ENCODE measurements at regions not wholly inside any gene's neighbourhood (a gene's known extent, or its start where the extent isn't known, plus 50 kb on each side); places are given as distances from the start of the nearest gene placed in this dataset.
A peak's percentile ranks its signal among the peaks of the same experiment; 100 is the strongest.

GRCh38 chr4:133574248-133574647, 425.2 kb downstream of the PCDH10 start:
- TF ChIP-seq CTCF (IDR thresholded peaks at IDR 0.05) = no peak

GRCh38 chr4:133565379-133565778, 416.3 kb downstream of the PCDH10 start:
- Histone ChIP-seq H3K27ac (no peak overlapping the region), H3K4me3 (peak overlapping the region; percentile 9), H3K9me3 (no peaks in the 10 kb centered on the region), H3K36me3 (no peaks in the 10 kb centered on the region), H3K4me1 (ENCODE audit: control insufficient read depth in 1 of 2, low read depth in 2 of 2) (peaks cover 0 to 9% of the 10 kb centered on the region in 2 donors), H3K27me3 (replicated peaks; ENCODE audit: insufficient read depth) (no peaks in the 10 kb centered on the region)
- DNase-seq (ENCODE audit: low spot score) (no peak), ATAC-seq (ENCODE audit: insufficient number of reproducible peaks, low FRiP score, low read depth) (no peak)
- no peak for TF ChIP-seq CTCF (IDR thresholded peaks at IDR 0.05)

More at GRCh38 chr4:133574248-133574647, 425.2 kb downstream of the PCDH10 start:
- Histone ChIP-seq H3K27ac (no peak overlapping the region), H3K4me3 (no peak overlapping the region), H3K4me1 (ENCODE audit: control insufficient read depth in 1 of 2, low read depth in 2 of 2) (no peaks in the 10 kb centered on the region), H3K27me3 (replicated peaks; ENCODE audit: insufficient read depth) (no peaks in the 10 kb centered on the region), H3K9me3 (no peaks in the 10 kb centered on the region), H3K36me3 (no peaks in the 10 kb centered on the region)
- DNase-seq (ENCODE audit: low spot score) (no peak), ATAC-seq (ENCODE audit: insufficient number of reproducible peaks, low FRiP score, low read depth) (no peak)

- Histone ChIP-seq H3K4me1 (ENCODE audit: control insufficient read depth in 1 of 2, low read depth in 2 of 2) (peaks cover 0 to 1% of the 10 kb centered on the region in 2 donors), H3K9me3 (no peaks in the 10 kb centered on the region), H3K27me3 (replicated peaks; ENCODE audit: insufficient read depth) (no peaks in the 10 kb centered on the region), H3K4me3 (no peak overlapping the region), H3K36me3 (no peaks in the 10 kb centered on the region), H3K27ac (no peak overlapping the region)
- TF ChIP-seq CTCF (IDR thresholded peaks at IDR 0.05) = no peak
- ATAC-seq (ENCODE audit: insufficient number of reproducible peaks, low FRiP score, low read depth) = no peak
- DNase-seq (ENCODE audit: low spot score) = no peak
Observed at GRCh38 chr4:133559987-133560386, 410.9 kb downstream of the PCDH10 start.

GRCh38 chr4:133555671-133556070, 406.6 kb downstream of the PCDH10 start:
- ATAC-seq (ENCODE audit: insufficient number of reproducible peaks, low FRiP score, low read depth) = no peak
- Histone ChIP-seq H3K36me3 (no peaks in the 10 kb centered on the region), H3K4me3 (no peak overlapping the region), H3K27ac (no peak overlapping the region), H3K27me3 (replicated peaks; ENCODE audit: insufficient read depth) (no peaks in the 10 kb centered on the region), H3K4me1 (ENCODE audit: control insufficient read depth in 1 of 2, low read depth in 2 of 2) (no peaks in the 10 kb centered on the region), H3K9me3 (no peaks in the 10 kb centered on the region)
- no peak for DNase-seq (ENCODE audit: low spot score)
- TF ChIP-seq CTCF (IDR thresholded peaks at IDR 0.05) = no peak

- Histone ChIP-seq H3K4me1 (ENCODE audit: control insufficient read depth in 1 of 2, low read depth in 2 of 2) (no peaks in the 10 kb centered on the region), H3K36me3 (no peaks in the 10 kb centered on the region), H3K4me3 (no peak overlapping the region), H3K27ac (no peak overlapping the region), H3K27me3 (replicated peaks; ENCODE audit: insufficient read depth) (no peaks in the 10 kb centered on the region), H3K9me3 (no peaks in the 10 kb centered on the region)
- TF ChIP-seq CTCF (IDR thresholded peaks at IDR 0.05) = no peak
- ATAC-seq (ENCODE audit: insufficient number of reproducible peaks, low FRiP score, low read depth) (no peak), DNase-seq (ENCODE audit: low spot score) (no peak)
Observed at GRCh38 chr4:133550436-133550835, 401.3 kb downstream of the PCDH10 start.

Measured in thoracic aorta (tissue), 2 donors.